ENCODE measurements at regions not wholly inside any gene's neighbourhood (a gene's known extent, or its start where the extent isn't known, plus 50 kb on each side); places are given as distances from the start of the nearest gene placed in this dataset.
A peak's percentile ranks its signal among the peaks of the same experiment; 100 is the strongest.

DNA sequence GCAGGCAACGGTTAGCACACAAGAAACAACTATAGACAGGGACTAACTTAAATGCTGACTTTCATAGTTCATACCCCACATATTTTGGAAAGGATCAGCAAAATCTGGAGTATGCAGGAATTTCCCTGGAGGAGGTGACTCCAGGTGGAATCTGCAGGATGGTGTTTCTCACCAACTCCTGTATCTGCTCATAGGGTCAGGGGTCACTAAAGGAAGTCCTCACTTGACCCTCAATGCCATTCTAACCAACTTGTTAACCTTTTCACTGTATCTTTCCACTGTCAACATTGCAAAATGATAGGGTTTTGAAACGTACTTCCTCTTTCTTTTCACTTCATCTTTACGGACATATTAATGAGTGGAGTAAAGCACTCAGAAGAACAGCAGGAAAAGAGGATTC is 207.0 kb upstream of the CXCR4 start (continued):
- TF ChIP-seq, protein P1, sequence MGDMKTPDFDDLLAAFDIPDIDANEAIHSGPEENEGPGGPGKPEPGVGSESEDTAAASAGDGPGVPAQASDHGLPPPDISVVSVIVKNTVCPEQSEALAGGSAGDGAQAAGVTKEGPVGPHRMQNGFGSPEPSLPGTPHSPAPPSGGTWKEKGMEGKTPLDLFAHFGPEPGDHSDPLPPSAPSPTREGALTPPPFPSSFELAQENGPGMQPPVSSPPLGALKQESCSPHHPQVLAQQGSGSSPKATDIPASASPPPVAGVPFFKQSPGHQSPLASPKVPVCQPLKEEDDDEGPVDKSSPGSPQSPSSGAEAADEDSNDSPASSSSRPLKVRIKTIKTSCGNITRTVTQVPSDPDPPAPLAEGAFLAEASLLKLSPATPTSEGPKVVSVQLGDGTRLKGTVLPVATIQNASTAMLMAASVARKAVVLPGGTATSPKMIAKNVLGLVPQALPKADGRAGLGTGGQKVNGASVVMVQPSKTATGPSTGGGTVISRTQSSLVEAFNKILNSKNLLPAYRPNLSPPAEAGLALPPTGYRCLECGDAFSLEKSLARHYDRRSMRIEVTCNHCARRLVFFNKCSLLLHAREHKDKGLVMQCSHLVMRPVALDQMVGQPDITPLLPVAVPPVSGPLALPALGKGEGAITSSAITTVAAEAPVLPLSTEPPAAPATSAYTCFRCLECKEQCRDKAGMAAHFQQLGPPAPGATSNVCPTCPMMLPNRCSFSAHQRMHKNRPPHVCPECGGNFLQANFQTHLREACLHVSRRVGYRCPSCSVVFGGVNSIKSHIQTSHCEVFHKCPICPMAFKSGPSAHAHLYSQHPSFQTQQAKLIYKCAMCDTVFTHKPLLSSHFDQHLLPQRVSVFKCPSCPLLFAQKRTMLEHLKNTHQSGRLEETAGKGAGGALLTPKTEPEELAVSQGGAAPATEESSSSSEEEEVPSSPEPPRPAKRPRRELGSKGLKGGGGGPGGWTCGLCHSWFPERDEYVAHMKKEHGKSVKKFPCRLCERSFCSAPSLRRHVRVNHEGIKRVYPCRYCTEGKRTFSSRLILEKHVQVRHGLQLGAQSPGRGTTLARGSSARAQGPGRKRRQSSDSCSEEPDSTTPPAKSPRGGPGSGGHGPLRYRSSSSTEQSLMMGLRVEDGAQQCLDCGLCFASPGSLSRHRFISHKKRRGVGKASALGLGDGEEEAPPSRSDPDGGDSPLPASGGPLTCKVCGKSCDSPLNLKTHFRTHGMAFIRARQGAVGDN (IDR thresholded peaks at IDR 0.05) = 0 out of 2 replicates have a peak, but pooled peaks have one; percentile 21
- no peak for TF ChIP-seq IRF4 (IDR thresholded peaks at IDR 0.05; ENCODE audit: low read depth, low read length)
- TF ChIP-seq NR2C1 (IDR thresholded peaks at IDR 0.05) = peak; percentile 79; the same call in 1 of the 2 replicates

DNA sequence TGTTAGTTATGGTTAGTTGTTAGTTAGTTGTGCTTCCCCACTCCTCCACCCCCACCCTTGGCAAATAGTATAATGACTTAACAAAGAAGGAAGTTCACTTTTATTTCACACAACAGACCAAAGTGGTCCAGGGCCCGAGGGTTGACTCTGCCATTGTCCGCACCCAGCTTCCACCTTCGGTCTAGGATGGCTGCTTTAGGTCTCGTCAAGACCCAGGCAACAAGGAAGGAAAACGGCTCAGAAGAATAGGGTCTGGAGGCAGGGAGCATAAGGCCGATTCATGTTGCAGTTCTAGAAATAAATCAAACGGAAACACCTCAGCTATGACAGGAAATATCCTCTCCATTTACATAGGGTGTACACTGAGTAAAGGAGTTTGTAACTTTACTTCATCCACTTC is 206.0 kb upstream of the CXCR4 start:
- H3K4me1 ChIP-seq (ENCODE audit: control insufficient read depth, insufficient read depth, low read length) = peaks cover 31% of the 10 kb centered on the region
- FAIRE-seq = no peak
- TF ChIP-seq BMI1 (IDR thresholded peaks at IDR 0.05; ENCODE audit: borderline replicate concordance) (no peak), BHLHE40 (IDR thresholded peaks at IDR 0.05; ENCODE audit: borderline replicate concordance in 1 of 2, low read depth in 2 of 2, low read length in 1 of 2) (no peak), CREM (IDR thresholded peaks at IDR 0.05; ENCODE audit: low read depth) (no peak), MYC (IDR thresholded peaks at IDR 0.05; ENCODE audit: insufficient read depth, insufficient read length, insufficient replicate concordance, low read length, severe bottlenecking) (no peak), CBX3 (IDR thresholded peaks at IDR 0.05; ENCODE audit: borderline replicate concordance, low read depth) (no peak), WRNIP1 (IDR thresholded peaks at IDR 0.05; ENCODE audit: borderline replicate concordance, low read depth, low read length) (no peak), SREBF2 (IDR thresholded peaks at IDR 0.05; ENCODE audit: low read length) (no peak), STAT1 (conservative IDR thresholded peaks at IDR 0.05) (no peak), NFXL1 (IDR thresholded peaks at IDR 0.05; ENCODE audit: borderline replicate concordance) (no peak), YY1 (IDR thresholded peaks at IDR 0.05; ENCODE audit: low read depth, low read length) (no peak), SIX5 (IDR thresholded peaks at IDR 0.05; ENCODE audit: low read depth, low read length, severe bottlenecking) (no peak), RAD21 (IDR thresholded peaks at IDR 0.05; ENCODE audit: insufficient read depth, low read depth, low read length) (no peak)
- TF ChIP-seq, protein P2, sequence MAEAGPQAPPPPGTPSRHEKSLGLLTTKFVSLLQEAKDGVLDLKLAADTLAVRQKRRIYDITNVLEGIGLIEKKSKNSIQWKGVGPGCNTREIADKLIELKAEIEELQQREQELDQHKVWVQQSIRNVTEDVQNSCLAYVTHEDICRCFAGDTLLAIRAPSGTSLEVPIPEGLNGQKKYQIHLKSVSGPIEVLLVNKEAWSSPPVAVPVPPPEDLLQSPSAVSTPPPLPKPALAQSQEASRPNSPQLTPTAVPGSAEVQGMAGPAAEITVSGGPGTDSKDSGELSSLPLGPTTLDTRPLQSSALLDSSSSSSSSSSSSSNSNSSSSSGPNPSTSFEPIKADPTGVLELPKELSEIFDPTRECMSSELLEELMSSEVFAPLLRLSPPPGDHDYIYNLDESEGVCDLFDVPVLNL (IDR thresholded peaks at IDR 0.05; ENCODE audit: low read depth, low read length) = no peak

More for the DNA sequence above, 206.0 kb upstream of the CXCR4 start:
- Histone ChIP-seq H3K9me3 (replicated peaks; ENCODE audit: control insufficient read depth, insufficient read depth, low read length) (no peaks in the 10 kb centered on the region; the same call in 2 of the 3 replicates), H3K27me3 (replicated peaks in 1 of 2; ENCODE audit: control insufficient read depth in 2 of 2, insufficient read depth in 2 of 2, low read length in 1 of 2) (0 out of 4 replicates have a peak, but pooled peaks cover 0 to 2% of the 10 kb centered on the region in 2 experiments), H3K4me2 (ENCODE audit: control insufficient read depth, insufficient read depth) (no peak overlapping the region; the same call in 1 of the 2 replicates), H4K20me1 (ENCODE audit: control insufficient read depth, insufficient read depth) (no peaks in the 10 kb centered on the region), H3K9ac (ENCODE audit: control insufficient read depth, insufficient read depth, low read length) (no peak overlapping the region), H3K36me3 (ENCODE audit: control insufficient read depth in 2 of 2, insufficient read depth in 2 of 2, low read length in 1 of 2) (no peaks in the 10 kb centered on the region), H3K4me3 (no peak overlapping the region), H3K27ac (ENCODE audit: control insufficient read depth, insufficient read depth) (no peak overlapping the region), H2AFZ (ENCODE audit: control insufficient read depth, low read depth, low read length) (no peak overlapping the region; the same call in 1 of the 2 replicates), H3K79me2 (ENCODE audit: control insufficient read depth, insufficient read depth, low read length) (no peaks in the 10 kb centered on the region)
- RAD21 ChIA-PET (ENCODE audit: unreplicated experiment) = interaction anchor here (1.7 to 4.2 kb wide), 2 partner anchors 13 to 69 kb away, joined by 7 to 50 read pairs; no protein-coding TSS in a partner anchor
- WGBS (ENCODE audit: insufficient coverage, insufficient replicate concordance, low lambda C conversion rate, missing lambda C conversion rate) = 51% methylated on average over 7 of the region's 7 CpGs
- in situ Hi-C loops (cut with MboI) (no loop called here), intact Hi-C loops (cut with micrococcal nuclease; ENCODE audit: unreplicated experiment) (no loop called here)
- SMC1A ChIA-PET (ENCODE audit: uncharacterized antibody, unreplicated experiment) = interaction anchor here (1.1 to 9.2 kb wide), 6 partner anchors 10 to 68 kb away, joined by 3 to 79 read pairs (median 14); no protein-coding TSS in a partner anchor
- POLR2A ChIA-PET = interaction anchor here (1.0 kb wide), 1 partner anchor 13 kb away, joined by 3 read pairs; no protein-coding TSS in a partner anchor
- no peak for DNase-seq (ENCODE audit: low read depth, low spot score)
- no TSS peak for BruUV-seq (replicated peaks)
- CTCF ChIA-PET = no interaction called here
- no peak for ATAC-seq

All from GM12878 (cell line).